SK-N-SH treated with all-trans-retinoic acid at 6 μM for 48 hours (cell line): ENCODE measurements at regions not wholly inside any gene's neighbourhood (a gene's known extent, or its start where the extent isn't known, plus 50 kb on each side); places are given as distances from the start of the nearest gene placed in this dataset.

Experiments used
- ATAC-seq: fragments of 200-7000 bp; cut with Tn5 transposase; 3 replicates; pipeline ENCODE4 v1.9.1; 2020; ENCODE audit warnings: mild to moderate bottlenecking, moderate library complexity
- ARNTL ChIP-seq: fragments of 450-650 bp; formaldehyde crosslinking; IDR thresholded peaks from 2 replicates; pipeline ENCODE4 v1.5.0; 2020; ENCODE audit warnings: low read depth, mild to moderate bottlenecking, moderate library complexity, borderline replicate concordance
- BACH2 ChIP-seq: fragments of 250-450 bp; sonication (Bioruptor Pico); IDR thresholded peaks from 2 replicates; pipeline ENCODE4 v1.9.0; 2021; ENCODE audit warnings: mild to moderate bottlenecking, borderline replicate concordance
- CREB5 ChIP-seq: fragments of 250-450 bp; sonication (Bioruptor Pico); IDR thresholded peaks from 2 replicates; pipeline ENCODE4 v1.5.1; 2020; ENCODE audit warnings: low read depth, mild to moderate bottlenecking, moderate library complexity
- ESRRG ChIP-seq: fragments of 250-450 bp; sonication (Bioruptor Pico); IDR thresholded peaks from 2 replicates; pipeline ENCODE4 v1.6.1; 2021; ENCODE audit warnings: mild to moderate bottlenecking
- GLIS3 ChIP-seq: fragments of 250-450 bp; sonication (Bioruptor Pico); IDR thresholded peaks from 2 replicates; pipeline ENCODE4 v1.5.0; 2020; ENCODE audit warnings: mild to moderate bottlenecking, moderate library complexity
- OSR1 ChIP-seq: fragments of 250-450 bp; sonication (Bioruptor Pico); IDR thresholded peaks from 2 replicates; pipeline ENCODE4 v1.8.0; 2022; ENCODE audit warnings: moderate library complexity, mild to moderate bottlenecking, inconsistent platforms
- PATZ1 ChIP-seq: fragments of 250-450 bp; sonication (Bioruptor Pico); IDR thresholded peaks from 2 replicates; pipeline ENCODE4 v1.8.0; 2020; ENCODE audit warnings: mild to moderate bottlenecking, moderate library complexity, borderline replicate concordance
- POU6F1 ChIP-seq: fragments of 250-450 bp; sonication (Bioruptor Pico); IDR thresholded peaks from 2 replicates; pipeline ENCODE4 v1.8.0; 2021; ENCODE audit warnings: low read depth, mild to moderate bottlenecking, moderate library complexity, borderline replicate concordance
- PPARA ChIP-seq: fragments of 250-450 bp; sonication (Bioruptor Pico); IDR thresholded peaks from 2 replicates; pipeline ENCODE4 v1.5.0; 2020; ENCODE audit warnings: mild to moderate bottlenecking, borderline replicate concordance
- RARB ChIP-seq: fragments of 250-450 bp; sonication (Bioruptor Pico); IDR thresholded peaks from 2 replicates; pipeline ENCODE4 v1.8.0; 2021; ENCODE audit warnings: mild to moderate bottlenecking, moderate library complexity
- SNAI2 ChIP-seq: fragments of 250-450 bp; sonication (Bioruptor Pico); IDR thresholded peaks from 2 replicates; pipeline ENCODE4 v1.5.0; 2020; ENCODE audit warnings: mild to moderate bottlenecking, moderate library complexity
- TCF4 ChIP-seq: fragments of 250-450 bp; sonication (Bioruptor Pico); IDR thresholded peaks from 2 replicates; pipeline ENCODE4 v1.8.0; 2021; ENCODE audit warnings: mild to moderate bottlenecking, moderate library complexity, borderline replicate concordance
- TSHZ2 ChIP-seq: fragments of 250-450 bp; sonication (Bioruptor Pico); IDR thresholded peaks from 2 replicates; pipeline ENCODE4 v1.5.0; 2020; ENCODE audit warnings: mild to moderate bottlenecking, moderate library complexity
- ZC3H10 ChIP-seq: fragments of 250-450 bp; sonication (Bioruptor Pico); IDR thresholded peaks from 2 replicates; pipeline ENCODE4 v1.5.1; 2021; ENCODE audit warnings: mild to moderate bottlenecking, moderate library complexity
- ZFP3 ChIP-seq: fragments of 250-450 bp; sonication (Bioruptor Pico); IDR thresholded peaks from 2 replicates; pipeline ENCODE4 v1.5.0; 2020; ENCODE audit warnings: mild to moderate bottlenecking, moderate library complexity
- ZNF565 ChIP-seq: fragments of 450-650 bp; formaldehyde crosslinking; conservative IDR thresholded peaks from 2 replicates; pipeline ENCODE4 v1.5.0; 2020; ENCODE audit warnings: low read depth, mild to moderate bottlenecking, moderate library complexity
- ZNF70 ChIP-seq: fragments of 450-650 bp; formaldehyde crosslinking; IDR thresholded peaks from 2 replicates; pipeline ENCODE4 v1.5.0; 2020; ENCODE audit warnings: mild to moderate bottlenecking, moderate library complexity

- TF ChIP-seq ZNF565 (CRISPR knock-in tag) (no peak), GLIS3 (no peak)
These were observed 182.7 kb upstream of the TMPO start (continued) for GRCh38 chr12:98332642-98333041.

- TF ChIP-seq ZNF565 (CRISPR knock-in tag) (no peak), TCF4 (CRISPR knock-in tag) (no peak), CREB5 (no peak), GLIS3 (no peak), SNAI2 (no peak), PATZ1 (CRISPR knock-in tag) (no peak), TSHZ2 (CRISPR knock-in tag) (no peak)
- no peak for ATAC-seq
These were observed 180.6 kb upstream of the TMPO start for GRCh38 chr12:98334768-98335167.

- TF ChIP-seq POU6F1 (CRISPR knock-in tag) (no peak), RARB (CRISPR knock-in tag) (no peak), PATZ1 (CRISPR knock-in tag) (no peak), GLIS3 (no peak), PPARA (CRISPR knock-in tag) (no peak), TSHZ2 (CRISPR knock-in tag) (no peak), ARNTL (CRISPR knock-in tag) (no peak), ZNF565 (CRISPR knock-in tag) (no peak), BACH2 (CRISPR knock-in tag) (no peak), TCF4 (CRISPR knock-in tag) (no peak), ESRRG (CRISPR knock-in tag) (no peak), ZC3H10 (CRISPR knock-in tag) (no peak), ZNF70 (CRISPR knock-in tag) (no peak), CREB5 (no peak), ZFP3 (CRISPR knock-in tag) (no peak), OSR1 (no peak), SNAI2 (no peak)
- ATAC-seq: no peak
These were observed 174.4 kb upstream of the TMPO start for GRCh38 chr12:98341026-98341425.
